ENCODE measurements at regions not wholly inside any gene's neighbourhood (a gene's known extent, or its start where the extent isn't known, plus 50 kb on each side); places are given as distances from the start of the nearest gene placed in this dataset.

GRCh38 chr3:178090899-178091298, 445.3 kb upstream of the KCNMB2 start:
- TF ChIP-seq POLR2A (IDR thresholded peaks at IDR 0.05; ENCODE audit: low read depth, low read length) = no peak
- TF ChIP-seq TAF1 (IDR thresholded peaks at IDR 0.05; ENCODE audit: low read depth, low read length) = no peak
- TF ChIP-seq SPI1 (IDR thresholded peaks at IDR 0.05; ENCODE audit: low read depth, low read length) = no peak
- TF ChIP-seq POLR2AphosphoS5 (IDR thresholded peaks at IDR 0.05; ENCODE audit: low read depth, low read length) = no peak

All from GM12891 (cell line).